NCI-H82 treated with DMSO at 0.1 percent for 48 hours (cell line): ENCODE measurements at regions not wholly inside any gene's neighbourhood (a gene's known extent, or its start where the extent isn't known, plus 50 kb on each side); places are given as distances from the start of the nearest gene placed in this dataset.

Experiments used
- DNase-seq: peaks from one replicate; lab custom pipeline; 2025; ENCODE audit not compliant: unreplicated experiment; lab: John Stamatoyannopoulos, UW

DNA sequence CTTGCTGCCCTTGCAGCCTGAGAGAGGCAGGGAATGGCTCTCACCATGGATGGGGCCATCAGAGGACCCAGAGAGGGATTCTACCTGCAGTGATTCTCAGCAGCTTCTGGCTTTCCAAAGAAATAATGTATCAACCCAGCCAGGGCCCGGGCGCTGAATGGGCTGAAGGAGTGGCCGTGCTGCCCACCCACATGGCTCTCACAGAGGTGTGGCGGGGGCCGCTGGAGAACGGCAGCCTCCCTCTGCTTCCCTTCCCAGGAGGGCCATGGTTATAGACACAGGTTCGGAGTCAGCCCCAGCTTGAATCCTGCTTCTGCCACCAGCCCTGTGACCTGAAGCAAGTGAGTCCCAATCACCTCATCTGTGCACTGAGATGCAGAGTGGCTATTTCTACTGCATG is 82.7 kb downstream of the THAP12 start:
- no peak for DNase-seq

DNA sequence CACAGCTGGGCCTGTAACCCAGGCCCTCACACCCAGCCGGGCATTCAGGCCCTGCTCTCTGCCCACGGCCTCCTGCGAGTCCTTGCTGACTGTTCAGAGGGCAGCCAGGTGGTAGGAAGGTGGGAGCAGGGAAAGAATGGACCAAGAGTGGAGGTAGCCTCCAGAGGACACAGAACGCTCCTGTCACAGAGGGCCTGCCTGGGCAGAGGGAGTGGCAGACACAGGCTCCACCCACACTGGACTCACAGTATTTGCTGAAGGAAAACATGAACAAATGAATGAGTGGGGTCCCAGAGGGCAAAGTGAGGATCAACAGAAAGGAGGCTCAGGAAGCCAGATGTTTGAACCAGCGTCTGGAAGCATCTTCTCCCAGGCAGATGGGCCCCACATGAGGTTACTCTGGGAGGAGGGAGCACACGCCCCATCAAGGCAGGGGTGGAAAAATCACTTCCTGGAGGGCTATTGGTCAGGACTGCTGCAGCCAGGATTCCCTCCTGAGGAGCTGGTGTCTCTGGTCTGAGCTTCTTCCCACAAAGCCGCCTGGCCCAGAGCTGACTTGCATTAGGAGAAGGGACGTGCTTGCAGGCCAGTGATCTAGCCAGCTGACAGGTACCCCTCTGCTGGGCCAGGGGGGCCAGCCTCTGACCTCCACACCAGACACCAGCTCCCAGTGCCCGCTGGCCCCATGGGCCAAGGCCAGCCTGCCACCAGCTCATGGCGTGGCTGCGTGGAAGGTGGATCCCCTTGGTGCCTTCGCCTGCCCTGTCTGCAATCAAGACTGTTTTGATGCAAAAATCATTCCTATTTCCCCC is 84.0 kb downstream of the THAP12 start:
- DNase-seq, result no peak

DNA sequence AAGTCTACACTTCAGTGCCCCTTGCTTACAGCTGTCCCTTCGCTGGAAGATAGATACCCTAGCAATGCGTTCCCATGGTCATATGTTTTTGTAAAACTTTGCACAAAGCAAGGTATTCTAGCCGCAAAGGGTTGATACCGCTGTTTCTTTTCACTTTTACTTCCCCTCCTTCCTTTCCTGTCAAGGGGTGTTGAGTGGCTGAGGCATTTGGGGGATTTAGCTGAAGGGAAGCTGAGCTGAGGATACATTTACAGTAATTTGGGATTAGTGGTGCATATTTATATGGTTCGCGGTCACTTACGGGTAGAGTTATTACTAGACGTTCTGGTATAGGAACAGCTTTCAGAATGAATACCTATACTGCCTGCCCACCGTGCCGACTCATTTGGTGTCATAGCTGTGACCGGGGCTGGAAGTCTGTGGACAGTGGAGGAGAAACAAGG is 86.9 kb upstream of the WNT11 start:
- DNase-seq, result peak; percentile 1

GRCh38 chr11:76292583-76293188 is 86.4 kb upstream of the WNT11 start:
- no peak for DNase-seq

DNA sequence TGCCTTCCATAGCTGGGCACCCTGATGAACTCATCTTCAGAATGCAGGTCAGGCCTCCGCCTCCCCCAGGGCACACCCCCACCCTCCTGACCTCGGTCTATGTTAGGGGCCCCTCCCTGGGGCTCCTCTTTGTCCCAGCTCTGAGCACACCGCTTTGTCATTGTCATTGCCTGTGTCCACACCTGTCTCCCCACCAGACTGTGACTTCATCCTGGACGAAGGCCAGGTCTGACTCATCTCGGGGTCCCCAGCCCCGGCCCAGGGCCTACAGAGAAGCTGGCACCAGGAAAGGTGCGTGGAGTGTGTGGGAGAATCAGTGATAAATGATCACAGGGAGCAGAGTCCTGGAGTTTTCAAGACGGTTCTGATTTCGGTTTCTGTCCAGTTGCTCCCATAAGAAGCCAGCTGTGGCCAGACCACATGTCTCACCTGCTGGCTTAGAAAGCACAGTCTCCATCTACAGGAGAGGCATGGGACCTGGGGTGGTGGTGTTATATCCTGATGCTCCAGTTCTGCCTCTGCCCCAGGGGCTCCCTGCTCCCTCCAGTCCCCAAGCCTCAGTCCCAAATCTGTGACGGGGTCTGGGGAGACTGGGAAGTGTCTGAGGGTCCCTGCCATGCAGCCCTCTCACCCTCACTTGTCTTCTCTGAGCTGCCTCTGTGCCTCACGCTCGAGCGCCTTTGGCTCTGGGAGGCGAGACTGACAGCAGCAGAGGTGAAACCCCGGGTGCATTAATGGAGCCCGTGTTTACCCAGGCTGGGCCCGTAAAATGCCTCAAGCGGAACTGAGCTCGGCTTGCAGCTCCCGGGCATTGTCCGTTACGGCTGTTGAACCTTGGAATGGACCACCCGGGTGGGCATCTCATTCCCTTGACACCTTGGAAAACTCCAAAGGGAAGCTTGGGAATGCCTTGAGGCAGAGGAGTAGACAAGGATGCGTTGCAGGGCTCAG is 85.5 kb upstream of the WNT11 start:
- no peak for DNase-seq

DNA sequence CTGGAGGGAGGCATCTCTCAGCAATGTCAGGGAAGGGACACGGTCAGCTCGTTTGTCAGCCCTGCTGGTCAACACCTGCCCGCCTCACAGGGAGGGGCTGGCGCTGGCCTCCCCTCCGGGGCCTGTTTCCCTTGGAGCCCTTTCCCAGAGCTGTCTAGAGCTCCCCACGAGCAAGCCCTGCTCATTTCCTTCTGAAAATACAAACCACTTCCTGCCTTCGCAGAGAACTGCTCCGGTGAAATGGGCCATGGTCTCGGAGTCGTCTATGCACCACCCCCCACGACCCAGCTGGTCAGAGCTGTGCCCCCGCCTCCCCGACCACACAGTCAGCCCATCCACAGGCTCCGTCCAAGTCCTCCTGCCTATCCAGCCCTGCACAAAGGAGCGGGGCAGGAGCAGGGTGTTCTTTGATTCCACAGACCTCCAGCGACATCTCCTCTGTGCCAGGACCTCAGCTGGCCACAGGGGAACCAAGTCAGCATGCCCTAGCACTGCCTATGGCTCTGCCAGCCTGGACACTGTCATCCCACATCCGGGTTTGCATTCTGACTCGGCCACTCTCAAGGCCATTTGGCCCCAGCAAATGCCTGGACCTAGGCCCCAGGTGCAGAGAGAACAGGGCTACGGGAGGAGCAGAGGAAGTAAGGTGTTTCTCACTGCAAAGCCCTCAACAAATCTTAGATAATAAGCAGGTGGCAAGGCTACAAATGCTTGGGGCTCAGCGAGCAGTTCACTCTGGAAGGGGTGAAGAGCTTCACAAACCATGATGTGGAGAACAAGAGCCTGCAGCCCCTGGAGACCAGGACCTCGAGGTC is 82.1 kb upstream of the WNT11 start:
- DNase-seq, result no peak

- no peak for DNase-seq
Observed at GRCh38 chr11:76287227-76287626, 80.9 kb upstream of the WNT11 start.

- no peak for DNase-seq
Observed at GRCh38 chr11:76285397-76286104, 79.2 kb upstream of the WNT11 start.

GRCh38 chr11:76284161-76284560 is 77.9 kb upstream of the WNT11 start:
- no peak for DNase-seq

- no peak for DNase-seq
Observed at GRCh38 chr11:76282811-76283595, 76.7 kb upstream of the WNT11 start.

- DNase-seq, result no peak
Observed at GRCh38 chr11:76282172-76282571, 75.9 kb upstream of the WNT11 start.

- no peak for DNase-seq
Observed at GRCh38 chr11:76281558-76281906, 75.2 kb upstream of the WNT11 start.

GRCh38 chr11:76280882-76281557 is 74.7 kb upstream of the WNT11 start:
- no peak for DNase-seq

DNA sequence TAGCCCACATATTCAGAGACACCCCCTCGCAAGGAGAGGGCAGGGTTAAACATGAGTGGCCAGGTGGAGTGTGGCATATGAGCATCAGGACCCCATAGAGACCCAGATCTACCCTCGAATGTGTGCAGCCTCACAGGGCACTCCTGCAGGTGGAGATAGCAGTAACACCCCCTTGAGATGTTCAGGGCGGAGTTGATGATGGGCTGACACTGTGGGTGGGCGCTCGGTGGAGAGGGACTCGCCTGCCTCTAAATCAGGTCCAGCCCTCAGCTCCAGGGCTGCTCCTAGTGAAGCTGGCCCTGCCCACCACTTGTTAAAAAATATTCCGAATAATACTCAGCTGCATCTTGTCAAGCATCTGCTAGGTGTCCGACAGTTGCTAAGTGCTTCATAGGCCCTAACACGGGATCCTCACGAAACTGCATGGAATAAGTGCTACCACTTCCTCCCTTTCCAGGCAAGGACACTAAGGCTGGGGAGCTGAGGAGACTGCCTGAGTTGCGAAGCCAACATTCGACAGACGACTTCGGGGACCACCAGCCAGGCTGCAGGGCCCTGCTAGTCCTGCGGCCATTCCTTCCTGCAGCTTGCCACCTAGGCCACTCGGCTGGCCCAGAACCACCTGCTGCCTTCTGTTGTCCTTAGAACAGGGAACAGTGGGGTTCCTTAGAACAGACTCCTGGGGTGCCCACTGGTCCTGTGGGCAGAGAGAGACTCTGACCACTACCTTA is 74.0 kb upstream of the WNT11 start:
- DNase-seq, result no peak

DNA sequence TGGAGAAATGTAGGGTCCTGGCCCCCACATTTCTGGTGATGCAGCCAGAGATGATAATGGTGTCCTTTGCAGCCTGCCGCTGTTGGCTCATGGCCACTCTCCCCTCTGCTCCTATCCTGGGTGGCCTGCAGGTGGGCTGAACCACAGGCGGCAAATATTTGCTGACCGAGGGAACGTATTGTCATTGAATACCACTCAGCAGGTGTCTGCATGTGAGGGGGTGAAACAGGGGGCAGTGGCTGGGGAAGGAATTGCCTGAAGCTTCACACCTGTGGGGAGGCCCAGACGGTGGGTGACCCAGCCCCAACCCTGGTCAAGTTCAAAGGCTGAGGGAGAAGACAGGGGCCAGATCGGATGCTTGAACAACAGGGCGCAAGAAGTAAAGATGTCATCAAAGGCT is 73.3 kb upstream of the WNT11 start:
- DNase-seq, result no peak

- DNase-seq, result no peak
Observed at GRCh38 chr11:76279038-76279437, 72.7 kb upstream of the WNT11 start.

- DNase-seq, result no peak
Observed at GRCh38 chr11:76278526-76278925, 72.2 kb upstream of the WNT11 start.
